NCI-H524 (cell line): ENCODE measurements at regions not wholly inside any gene's neighbourhood (a gene's known extent, or its start where the extent isn't known, plus 50 kb on each side); places are given as distances from the start of the nearest gene placed in this dataset.

Source experiments
- DNase-seq, 2 experiments: peaks; one replicate each; lab custom pipeline; 2025; lab: John Stamatoyannopoulos, UW

DNA sequence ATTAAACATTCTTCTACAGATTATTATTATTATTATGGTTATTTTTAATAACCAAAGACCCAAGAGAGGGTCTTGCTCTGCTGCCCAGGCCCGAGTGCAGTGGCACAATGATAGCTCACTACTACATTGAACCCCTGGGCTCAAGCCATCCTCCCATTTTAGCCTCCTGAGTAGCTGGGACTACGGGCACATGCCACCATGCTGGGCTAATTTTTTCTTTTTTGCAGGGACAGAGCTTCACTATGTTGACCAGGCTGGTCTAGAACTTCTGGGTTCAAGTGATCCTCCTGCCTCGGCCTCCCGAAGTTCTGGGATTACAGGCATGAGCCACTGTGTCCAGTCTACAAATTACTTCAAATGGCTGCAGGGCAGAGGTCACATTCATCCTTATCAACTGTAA, 179.8 kb downstream of the KCNRG start:
- no peak for DNase-seq

DNA sequence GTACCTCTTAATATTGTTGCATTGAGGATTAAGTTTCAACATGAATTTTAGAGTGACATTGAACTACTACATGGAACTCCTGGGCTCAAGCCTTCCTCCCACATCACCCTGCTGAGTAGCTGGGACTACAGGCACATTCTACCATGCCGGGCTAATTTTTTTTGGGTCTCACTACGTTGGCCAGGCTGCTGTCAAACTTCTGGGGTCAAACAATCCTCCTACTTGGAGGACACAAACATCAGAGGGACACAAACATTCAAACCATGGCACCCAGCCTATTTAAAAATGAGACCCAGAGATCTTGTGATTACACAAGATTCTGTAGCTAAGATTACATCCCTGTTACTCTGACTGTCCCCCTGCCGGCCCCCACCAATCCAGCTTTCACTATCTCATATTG, 180.9 kb downstream of the KCNRG start:
- DNase-seq: no peak

DNA sequence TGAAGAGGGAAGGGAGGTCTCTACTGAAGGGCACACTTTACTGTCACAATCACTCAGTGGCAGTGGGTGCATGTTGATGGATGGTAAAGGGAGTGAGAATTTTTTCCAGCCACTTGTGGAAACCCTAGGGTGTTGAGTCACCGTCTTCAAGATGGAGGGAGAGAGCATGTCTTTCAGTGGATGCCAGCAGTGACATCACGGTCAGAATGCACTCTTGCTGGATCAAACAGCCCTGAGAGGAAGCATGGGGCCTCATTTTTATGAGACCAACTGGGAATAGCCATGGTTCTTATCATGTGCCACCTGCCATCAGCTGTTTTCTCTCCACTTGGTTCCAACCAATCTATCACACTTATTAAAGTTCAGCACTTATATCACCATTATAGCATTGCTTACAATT, 182.5 kb downstream of the KCNRG start:
- DNase-seq: no peak

DNA sequence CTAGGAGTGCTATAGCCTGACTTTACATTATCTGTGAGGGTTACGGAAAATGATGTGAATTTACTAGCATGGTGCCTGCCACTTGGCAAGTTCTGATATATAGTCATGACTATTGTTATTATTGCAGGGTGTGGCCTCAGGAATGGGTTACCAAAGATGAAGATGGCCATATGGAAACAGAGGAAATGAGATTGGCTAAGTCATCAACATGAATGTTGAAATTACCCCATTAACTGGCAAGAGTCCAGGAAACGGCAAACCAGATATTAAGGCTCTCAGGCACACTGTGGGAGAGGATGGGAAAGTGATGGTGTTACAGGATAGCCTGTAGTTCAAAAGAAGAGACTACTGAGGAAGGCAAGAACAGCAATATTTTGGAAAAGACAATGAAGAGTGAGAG, 183.3 kb downstream of the KCNRG start:
- DNase-seq: no peak

DNA sequence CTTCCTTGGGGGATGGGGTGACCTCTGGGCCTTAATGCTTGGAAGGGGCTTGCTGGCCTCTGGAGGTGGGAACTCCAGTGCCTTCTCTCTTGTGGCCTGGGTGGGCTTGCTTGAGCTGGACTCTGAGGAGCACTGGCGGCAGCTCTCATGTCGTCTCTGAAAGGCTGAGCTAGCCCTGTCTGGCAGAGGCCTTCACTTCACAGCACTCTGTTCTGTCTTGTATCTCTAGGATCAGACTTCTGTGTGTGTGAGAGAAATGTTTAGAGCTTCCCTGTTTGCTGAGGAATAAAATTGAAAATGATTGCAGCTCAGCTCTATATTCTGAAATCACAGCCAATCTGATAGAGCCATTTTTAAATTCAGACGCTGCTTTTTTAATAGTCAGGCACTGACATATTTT, 185.3 kb downstream of the KCNRG start:
- DNase-seq: no peak

DNA sequence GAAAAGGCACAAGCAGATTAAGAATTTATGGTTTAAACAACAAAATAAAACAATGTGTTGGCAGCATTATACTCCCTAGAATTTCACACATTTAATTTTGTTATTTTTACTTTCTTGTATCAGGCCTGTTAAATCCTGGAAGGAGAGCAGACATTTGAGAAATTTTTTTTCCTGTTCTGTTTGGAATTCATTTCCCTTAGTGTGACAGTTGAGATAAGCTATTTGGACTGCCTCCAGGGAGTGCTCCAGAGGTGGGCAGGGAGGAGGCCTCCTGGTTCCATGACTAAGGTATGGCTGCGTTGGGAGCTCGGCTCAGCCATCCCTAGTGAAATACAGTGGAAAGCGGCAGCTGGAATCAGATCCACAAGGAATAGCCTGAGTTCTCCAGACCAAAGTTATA, 185.7 kb downstream of the KCNRG start:
- DNase-seq: no peak

DNA sequence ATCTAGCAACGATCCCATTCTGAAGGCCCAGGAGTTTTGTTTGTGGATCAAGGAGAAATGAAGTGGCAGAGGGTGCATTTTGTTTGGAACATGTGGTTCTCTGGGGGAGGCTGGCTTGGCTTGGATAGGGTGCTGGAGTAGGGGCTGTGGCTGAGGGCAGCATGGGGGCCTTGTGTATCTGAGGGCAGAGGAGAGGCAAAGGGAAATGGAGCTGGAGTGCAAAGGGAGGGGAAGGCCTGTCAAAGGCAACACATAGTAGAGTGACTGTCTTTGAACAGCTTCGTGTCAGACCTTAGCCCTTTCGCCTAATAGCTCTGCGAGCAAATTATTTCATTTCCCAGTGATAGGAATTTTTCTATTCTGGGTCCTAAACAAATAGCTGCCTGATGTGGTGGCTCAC, 187.2 kb downstream of the KCNRG start:
- DNase-seq: no peak

DNA sequence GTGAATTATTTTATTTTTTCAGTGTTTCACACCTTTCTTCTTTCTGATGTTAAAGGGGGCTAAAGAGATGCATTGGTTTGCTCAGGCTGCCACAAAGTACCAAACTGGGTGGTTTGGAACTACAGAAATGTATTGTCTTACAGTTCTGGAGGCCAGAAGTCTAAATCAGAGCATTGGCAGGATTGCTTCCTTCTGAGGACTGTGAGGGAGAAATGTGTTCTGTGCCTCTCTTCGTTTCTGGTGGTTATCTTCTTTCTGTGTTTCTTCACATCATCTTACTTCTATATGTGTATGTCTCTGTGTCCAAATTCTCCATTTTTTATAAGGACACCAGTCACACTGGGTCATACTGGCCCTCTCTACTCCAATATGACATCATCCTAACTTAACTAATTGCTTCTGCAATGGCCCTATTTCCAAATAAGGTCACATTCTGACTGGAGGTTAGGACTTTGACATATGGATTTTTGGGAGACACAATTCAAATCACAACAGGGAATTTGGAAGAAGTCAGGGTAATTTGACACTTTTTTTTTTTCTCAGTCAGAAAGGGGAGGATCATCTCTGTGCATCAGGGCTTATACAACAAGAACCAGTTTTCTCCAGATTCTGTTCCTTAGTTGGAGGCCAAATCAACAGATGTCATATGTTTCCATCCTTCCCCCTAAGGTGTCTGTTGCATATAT, 188.2 kb downstream of the KCNRG start:
- peak in 1 of 2 experiments; percentile 75 for DNase-seq

DNA sequence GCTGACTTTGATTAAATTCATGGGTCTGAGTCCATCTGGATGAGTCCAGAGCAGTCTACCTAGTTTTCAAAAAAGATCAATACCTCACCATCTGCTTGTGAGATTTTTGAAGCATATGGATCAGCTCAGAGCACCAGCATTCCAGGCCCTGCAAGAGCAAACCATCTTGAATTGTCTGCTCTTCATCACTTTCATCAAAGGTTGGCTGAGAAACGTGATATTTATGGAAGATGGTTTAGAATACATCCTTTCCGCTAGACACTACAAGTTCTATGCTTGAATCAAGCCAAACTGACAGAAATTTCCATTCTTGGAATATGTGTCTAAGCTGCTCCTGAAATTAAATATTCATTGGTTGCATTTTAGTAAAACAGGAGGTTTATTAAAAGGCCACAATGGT, 190.3 kb downstream of the KCNRG start:
- DNase-seq: peak; percentile 31 to 69

DNA sequence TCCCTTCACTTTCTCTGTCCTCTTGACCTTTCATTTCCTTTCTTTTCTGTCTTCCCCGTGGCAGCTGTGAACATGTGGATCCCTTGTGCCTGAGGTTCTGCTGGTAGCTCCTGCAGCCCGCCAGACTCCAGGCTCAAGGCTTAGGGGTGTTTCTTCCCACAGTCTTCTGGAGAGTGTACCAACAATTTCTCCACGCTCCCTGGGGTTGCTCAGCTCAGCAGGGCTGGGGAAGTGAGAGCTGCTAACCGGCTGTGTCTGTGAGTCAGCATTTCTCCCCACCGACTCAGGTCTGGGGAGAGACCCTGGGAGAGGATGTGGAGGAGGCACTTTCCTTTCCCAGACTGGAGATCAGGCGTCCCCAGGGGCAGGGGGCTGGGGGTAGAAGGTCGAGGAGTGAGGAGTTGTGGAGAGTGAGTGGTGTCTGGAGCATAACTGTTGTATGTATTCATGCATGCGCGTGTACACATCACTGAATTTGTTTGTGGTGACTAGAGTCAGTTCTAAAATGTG, 193.6 kb downstream of the KCNRG start:
- no peak for DNase-seq

DNA sequence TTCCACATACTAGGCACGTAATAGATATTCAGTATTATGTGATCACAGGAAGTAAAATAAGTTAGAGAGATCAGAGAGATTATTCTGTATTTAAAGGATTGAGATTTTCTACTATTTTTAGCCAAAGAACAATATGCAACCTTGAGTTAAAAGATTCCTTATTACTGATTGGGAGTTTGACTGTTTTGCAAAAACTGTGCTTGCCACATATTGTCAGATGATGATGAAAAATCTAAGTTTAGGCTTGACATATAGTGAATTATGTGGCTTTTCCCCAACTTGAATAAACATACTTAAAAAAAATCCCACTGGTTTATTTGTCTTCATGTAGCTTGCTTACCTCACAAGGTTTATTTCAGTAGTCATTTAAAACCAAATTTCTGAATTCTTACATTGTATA, 194.4 kb downstream of the KCNRG start:
- no peak for DNase-seq

DNA sequence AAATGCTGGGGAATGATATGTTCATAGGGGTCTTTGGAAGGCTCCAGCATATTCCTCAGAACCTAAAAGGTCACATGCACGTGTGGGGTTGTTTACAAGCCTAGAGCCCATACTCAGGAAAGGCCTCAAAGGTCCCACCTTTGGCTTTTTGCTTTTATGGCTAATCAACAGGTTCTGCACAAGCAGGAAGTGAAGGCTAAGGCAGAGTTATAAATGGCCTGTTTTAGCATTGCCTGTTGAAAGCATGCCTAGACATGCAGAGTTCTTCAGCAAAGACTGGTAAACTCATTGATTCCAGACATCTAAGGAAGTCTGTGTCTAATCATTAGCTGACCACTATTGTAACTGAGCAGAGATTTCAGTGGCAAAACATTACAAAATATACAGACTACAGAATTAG, 198.3 kb downstream of the KCNRG start:
- DNase-seq: no peak

DNA sequence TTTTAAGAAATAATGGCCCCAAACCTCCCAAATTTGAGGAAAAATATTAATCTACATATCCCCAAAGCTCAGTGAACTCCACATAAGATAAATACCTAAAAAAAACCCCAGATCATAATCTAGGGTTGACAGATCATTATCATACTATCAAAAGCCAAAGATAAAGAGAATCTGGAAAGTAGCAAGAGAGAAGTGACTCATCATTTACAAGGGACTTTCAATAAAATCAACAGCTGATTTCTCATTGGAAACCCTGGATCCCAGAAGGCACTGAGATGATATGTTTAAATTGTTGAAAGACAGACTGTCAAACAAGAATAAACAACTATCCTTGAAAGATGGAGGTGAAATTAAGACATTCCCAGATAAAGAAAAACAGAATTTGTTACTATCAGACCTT, 199.3 kb downstream of the KCNRG start:
- DNase-seq: no peak

DNA sequence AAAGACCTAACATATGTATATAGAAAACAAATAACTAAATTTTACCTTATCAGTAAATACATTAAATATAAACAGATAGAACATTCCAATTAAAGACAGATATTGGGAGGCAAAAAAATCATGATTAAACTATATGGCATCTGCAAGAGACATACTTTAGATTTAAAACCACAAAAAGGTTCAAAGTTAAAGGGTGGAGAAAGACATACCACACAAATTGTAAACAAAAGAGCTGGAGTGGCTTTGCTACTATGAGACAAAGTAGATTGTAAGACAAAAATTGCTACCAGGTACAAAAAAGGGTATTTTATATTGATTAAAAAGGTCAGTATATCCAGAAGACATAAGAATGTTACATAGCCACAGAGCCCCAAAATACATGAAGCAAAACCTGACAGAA, 200.2 kb downstream of the KCNRG start:
- no peak for DNase-seq

DNA sequence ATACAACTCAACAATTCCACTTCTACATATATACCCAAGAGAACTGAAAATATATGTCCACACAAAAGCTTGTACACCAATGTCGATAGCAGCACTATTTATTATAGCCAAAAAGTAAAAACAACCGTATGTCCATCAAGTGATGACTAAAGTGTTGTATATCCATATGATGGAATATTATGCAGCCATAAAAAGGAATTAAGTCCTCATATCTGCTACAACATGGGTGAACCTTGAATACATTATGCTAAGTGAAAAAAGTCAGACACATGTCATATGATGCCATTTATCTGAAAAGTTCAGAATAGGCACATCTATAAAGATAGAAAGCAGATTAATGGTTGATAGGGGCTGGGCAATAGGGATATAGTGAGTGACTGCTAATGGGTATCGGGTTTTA, 204.5 kb downstream of the KCNRG start:
- DNase-seq: no peak

DNA sequence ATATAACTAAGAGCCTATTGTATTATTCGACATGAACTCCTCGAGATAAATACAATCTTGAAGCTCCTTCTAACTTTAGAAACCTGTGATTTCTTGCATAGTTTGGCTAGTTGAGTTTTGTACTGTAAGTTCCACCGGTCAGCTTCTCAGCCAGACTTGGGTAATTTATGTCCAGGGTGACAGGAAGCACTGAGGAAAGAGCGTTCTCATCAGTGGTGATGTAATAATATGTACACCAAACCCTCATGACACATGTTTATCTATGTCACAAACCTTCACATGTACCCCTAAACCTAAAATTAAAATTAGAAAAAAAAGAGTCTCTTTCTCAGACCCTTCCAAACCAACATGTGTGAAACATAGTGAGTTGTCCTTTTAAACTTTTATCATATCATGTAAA, 205.7 kb downstream of the KCNRG start:
- no peak for DNase-seq

DNA sequence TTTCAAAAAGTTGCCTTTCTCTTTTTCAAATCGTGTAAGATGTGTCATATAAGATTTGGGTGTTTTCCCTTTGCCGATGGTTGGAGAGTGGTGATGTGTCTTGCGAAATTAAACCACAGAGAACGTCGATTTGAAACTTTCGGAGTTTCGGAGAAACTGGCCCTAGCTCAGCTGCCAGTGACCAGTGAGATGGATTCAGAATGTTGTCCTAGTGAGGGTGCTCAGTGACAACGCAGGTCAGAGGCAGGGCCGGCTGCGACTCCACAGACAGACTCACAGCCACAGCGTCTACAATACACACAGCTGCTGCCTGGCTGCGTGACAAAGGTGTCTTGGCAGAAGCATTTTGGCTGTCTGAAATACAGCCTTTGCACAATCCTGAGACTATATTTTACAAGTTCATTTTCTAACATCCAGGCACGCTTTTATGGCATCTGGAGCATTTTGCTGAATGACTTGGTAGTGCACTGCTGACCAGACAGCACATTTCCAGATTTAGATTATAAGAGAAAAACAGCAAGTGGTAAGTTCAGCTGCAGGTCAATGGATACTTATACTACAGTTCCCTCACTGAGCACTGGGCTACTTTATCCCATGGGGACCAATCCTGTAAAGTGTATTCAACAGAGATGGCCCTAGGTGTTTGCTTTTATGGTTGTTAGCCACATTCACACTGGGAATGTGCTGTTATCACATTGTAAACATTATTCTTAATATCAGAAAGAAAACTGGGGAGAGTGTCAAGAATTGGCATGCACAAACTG, 207.5 kb downstream of the KCNRG start:
- no peak for DNase-seq

DNA sequence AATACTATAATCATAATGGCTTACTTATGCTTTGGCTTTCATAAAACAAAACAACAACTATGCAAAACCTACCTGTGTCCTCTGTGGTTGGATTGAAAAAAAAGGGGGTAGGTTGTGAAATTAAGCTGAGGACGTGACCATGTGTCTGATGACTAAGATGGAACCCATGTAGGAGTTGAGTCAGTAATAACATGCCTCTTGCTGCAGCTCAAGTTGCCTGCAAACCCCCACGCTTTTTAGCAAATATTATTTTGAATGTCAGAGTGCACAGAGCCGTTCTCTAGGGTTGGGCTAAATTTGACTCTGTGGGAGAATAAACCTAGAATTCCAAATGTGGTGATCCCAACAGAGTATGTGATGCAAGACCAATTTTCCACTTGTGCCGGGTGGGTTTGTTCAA, 209.3 kb downstream of the KCNRG start:
- DNase-seq: no peak

DNA sequence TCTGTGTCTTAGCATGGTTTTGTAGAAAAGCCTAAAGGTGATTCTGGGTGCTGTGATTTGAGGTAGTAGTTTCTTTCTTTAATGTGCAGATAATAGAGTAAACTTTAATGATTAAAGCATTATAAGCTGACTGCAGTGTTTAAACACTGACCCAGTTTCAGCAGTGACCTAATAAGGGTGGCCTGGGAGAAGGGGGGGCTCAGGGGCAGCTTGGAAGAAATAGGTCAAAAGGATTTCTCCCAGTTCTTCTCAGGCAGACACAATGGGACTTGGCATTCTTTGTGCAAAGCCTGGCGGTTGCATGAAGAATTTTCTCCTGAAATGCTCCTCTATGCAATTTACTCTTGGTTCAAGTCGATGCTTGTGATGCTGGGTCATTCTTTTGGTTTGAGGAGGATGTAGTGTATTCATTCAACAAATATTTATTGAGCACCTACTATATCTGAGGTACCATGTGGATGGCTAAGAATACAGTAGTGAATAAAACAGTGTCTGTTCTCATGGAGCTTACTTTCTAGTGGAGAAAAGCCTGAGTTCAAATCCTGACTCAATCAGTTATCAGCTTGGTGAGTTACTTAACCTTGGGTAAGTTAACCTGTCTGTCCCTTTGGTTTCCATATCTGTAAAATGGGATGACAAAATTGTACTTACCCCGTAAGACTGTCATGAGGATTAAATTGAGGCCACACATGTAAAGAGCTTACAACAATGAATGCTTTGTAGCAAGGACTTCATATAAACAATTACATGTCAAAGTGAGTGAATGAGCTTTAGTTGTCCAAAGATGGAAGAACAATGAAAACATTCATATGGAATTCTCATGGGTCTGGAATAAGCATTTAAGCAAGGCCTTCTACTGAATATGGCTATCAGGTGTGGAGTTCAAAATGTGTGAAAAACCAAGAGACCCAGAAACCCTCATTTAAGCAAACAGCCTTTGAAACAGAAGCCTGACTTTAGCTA, 210.2 kb downstream of the KCNRG start:
- no peak for DNase-seq

DNA sequence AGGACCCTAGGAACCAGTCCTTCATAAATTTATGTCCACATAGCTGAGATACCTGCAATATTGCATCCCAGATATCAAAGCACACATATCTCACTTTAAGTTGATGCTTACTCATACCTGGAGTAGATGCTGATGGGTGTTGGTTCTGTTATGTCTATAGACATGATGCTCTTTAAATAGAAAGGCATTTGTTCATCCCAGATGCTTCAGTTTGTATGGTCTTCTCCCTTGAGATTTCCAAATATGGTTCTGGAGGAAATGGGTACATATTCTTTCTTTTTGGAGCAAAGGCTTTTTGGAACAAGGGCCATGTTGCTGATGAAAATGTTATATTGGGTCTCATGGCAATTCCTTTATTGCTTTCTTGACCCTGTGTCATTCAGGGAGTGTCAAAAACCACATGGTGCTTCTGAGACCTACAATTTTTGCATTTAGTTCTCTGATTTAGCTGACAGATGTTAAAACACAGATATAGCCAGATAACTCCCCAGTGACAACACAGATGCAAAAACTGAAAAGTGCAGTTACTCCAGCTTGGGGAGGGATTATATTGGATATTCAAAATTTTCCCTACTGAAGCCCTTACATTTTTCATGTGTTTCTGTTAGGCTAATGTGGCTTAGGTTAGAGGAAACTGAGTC, 211.4 kb downstream of the KCNRG start:
- DNase-seq: no peak

DNA sequence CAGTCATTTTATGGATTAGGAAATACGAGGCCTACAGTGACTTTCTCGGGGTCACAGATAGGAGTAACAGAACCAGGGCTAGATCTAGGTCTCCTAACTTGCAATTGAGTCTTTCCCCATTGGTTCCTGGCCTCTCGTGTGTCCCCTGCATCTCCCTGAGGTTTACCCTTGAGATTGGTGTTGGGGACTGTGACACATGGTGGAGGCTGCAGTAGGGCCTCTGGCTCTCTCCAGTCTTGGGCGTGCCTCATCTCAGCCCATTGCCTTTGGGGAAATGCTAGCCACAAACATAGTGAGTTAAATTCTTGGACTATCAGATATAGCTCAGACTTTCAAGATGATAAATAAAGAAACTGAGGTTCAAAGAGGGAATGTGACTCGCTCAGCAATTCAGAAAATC, 212.1 kb downstream of the KCNRG start:
- DNase-seq: no peak

DNA sequence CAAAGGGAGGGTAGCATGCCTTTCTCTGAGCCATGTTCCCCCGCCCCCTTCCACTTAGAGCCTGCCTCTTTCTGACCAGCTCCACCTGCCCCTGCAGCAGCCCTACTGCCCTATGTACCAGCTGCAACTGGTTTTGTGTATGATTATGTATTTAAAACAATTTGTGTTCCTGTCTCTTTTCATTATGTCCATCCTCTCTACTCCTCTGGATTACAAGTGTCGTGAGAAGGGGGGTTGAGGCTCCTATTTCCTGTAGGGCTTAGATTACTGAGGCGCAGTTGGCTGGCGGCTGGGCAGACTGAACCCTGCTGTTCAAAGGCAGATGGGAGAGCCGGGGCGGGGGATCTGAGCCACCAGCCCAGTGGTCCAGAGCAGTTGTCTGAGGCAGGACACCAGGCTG, 213.3 kb downstream of the KCNRG start:
- DNase-seq: peak; percentile 52 to 76
